ENCODE measurements at regions not wholly inside any gene's neighbourhood (a gene's known extent, or its start where the extent isn't known, plus 50 kb on each side); places are given as distances from the start of the nearest gene placed in this dataset.

- TF ChIP-seq EP300 (IDR thresholded peaks at IDR 0.05; ENCODE audit: low read depth) (no peak), POLR2A (IDR thresholded peaks at IDR 0.05) (no peak), POLR2AphosphoS5 (IDR thresholded peaks at IDR 0.05) (no peak)
- TF ChIP-seq, protein P1, sequence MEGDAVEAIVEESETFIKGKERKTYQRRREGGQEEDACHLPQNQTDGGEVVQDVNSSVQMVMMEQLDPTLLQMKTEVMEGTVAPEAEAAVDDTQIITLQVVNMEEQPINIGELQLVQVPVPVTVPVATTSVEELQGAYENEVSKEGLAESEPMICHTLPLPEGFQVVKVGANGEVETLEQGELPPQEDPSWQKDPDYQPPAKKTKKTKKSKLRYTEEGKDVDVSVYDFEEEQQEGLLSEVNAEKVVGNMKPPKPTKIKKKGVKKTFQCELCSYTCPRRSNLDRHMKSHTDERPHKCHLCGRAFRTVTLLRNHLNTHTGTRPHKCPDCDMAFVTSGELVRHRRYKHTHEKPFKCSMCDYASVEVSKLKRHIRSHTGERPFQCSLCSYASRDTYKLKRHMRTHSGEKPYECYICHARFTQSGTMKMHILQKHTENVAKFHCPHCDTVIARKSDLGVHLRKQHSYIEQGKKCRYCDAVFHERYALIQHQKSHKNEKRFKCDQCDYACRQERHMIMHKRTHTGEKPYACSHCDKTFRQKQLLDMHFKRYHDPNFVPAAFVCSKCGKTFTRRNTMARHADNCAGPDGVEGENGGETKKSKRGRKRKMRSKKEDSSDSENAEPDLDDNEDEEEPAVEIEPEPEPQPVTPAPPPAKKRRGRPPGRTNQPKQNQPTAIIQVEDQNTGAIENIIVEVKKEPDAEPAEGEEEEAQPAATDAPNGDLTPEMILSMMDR (IDR thresholded peaks at IDR 0.05): no peak
Measured at GRCh38 chr6:23316931-23317330, 747.6 kb downstream of the HDGFL1 start.

All from transverse colon (tissue), 4 donors.